Upper lobe of left lung (tissue), 4 donors: ENCODE measurements at regions not wholly inside any gene's neighbourhood (a gene's known extent, or its start where the extent isn't known, plus 50 kb on each side); places are given as distances from the start of the nearest gene placed in this dataset.

Experiments
- POLR2AphosphoS5 ChIP-seq, 2 donors: sonication (generic); formaldehyde crosslinking; IDR thresholded peaks; one replicate each; pipeline ENCODE4 v1.5.1; 2017; ENCODE audit warnings: antibody characterized with exemption in 2 of 2
- TF ChIP-seq, protein P1 (sequence below), 6 experiments: fragments of 450-650 bp in 4 of 6; fragments of 200-600 bp in 2 of 6; sonication (generic) in 2 of 6; IDR thresholded peaks; one replicate each; pipeline ENCODE4 v1.5.1; 2016 to 2019; ENCODE audit warnings: antibody characterized with exemption in 6 of 6

DNA sequence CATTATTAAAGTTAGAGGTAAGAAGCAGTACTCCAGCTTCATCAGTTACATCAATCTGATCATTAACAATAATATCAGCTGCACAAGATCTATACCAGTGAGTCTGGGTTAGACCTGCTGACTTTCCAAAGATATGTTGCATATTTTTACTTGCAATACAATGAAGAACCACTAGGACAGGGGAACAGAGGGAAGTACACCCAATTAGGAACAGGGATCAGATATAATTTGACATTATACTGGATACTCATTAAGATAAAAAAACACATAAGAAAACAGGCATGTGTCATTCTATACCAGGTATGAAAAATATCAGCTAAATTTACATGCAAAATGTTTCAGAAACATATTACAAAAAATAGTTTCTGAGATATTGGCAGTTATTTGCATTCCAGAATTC, 995.1 kb upstream of the DDX18 start:
- TF ChIP-seq, protein P1, sequence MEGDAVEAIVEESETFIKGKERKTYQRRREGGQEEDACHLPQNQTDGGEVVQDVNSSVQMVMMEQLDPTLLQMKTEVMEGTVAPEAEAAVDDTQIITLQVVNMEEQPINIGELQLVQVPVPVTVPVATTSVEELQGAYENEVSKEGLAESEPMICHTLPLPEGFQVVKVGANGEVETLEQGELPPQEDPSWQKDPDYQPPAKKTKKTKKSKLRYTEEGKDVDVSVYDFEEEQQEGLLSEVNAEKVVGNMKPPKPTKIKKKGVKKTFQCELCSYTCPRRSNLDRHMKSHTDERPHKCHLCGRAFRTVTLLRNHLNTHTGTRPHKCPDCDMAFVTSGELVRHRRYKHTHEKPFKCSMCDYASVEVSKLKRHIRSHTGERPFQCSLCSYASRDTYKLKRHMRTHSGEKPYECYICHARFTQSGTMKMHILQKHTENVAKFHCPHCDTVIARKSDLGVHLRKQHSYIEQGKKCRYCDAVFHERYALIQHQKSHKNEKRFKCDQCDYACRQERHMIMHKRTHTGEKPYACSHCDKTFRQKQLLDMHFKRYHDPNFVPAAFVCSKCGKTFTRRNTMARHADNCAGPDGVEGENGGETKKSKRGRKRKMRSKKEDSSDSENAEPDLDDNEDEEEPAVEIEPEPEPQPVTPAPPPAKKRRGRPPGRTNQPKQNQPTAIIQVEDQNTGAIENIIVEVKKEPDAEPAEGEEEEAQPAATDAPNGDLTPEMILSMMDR (IDR thresholded peaks at IDR 0.05), result no peak
- TF ChIP-seq POLR2AphosphoS5 (IDR thresholded peaks at IDR 0.05), result no peak
